Tibial nerve (tissue), 4 donors: ENCODE measurements at regions not wholly inside any gene's neighbourhood (a gene's known extent, or its start where the extent isn't known, plus 50 kb on each side); places are given as distances from the start of the nearest gene placed in this dataset.
"Not testable (repeated sequence)": the region's sequence is repeated elsewhere in the genome, so short reads cannot be mapped to it uniquely, and the experiment has no call there.

Experiments used
- CTCF ChIP-seq, 5 experiments: fragments of 200-600 bp in 3 of 5; fragments of 450-650 bp in 2 of 5; sonication (generic) in 3 of 5; IDR thresholded peaks; one replicate each; pipeline ENCODE4 v1.5.1; 2016 to 2019; ENCODE audit warnings: antibody characterized with exemption in 5 of 5, mild to moderate bottlenecking in 3 of 5, moderate library complexity in 2 of 5
- EP300 ChIP-seq, 2 donors: sonication (generic); formaldehyde crosslinking; IDR thresholded peaks; one replicate each; pipeline ENCODE4 v1.6.1; 2017; ENCODE audit warnings: antibody characterized with exemption in 2 of 2, mild to moderate bottlenecking in 1 of 2
- POLR2A ChIP-seq, 2 donors: fragments of 450-650 bp; IDR thresholded peaks; one replicate each; pipeline ENCODE4 v1.6.1; 2017; ENCODE audit warnings: antibody characterized with exemption in 2 of 2, mild to moderate bottlenecking in 2 of 2, moderate library complexity in 2 of 2

- TF ChIP-seq POLR2A, EP300, CTCF (IDR thresholded peaks at IDR 0.05): not testable (repeated sequence)
Observed at GRCh38 chr2:175796422-175796821, 205.6 kb downstream of the LNPK start.
